Loucy (cell line): ENCODE measurements at regions not wholly inside any gene's neighbourhood (a gene's known extent, or its start where the extent isn't known, plus 50 kb on each side); places are given as distances from the start of the nearest gene placed in this dataset.

Source experiments
- CTCF ChIP-seq: fragments of 200-600 bp; sonication (generic); conservative IDR thresholded peaks from 2 replicates; pipeline ENCODE4 v1.5.1; 2014; ENCODE audit warnings: mild to moderate bottlenecking, antibody characterized with exemption, low read length
- EZH2phosphoT487 ChIP-seq: fragments of 200-600 bp; IDR thresholded peaks from 2 replicates; pipeline ENCODE4 v1.6.1; 2018; ENCODE audit warnings: antibody characterized with exemption, mild to moderate bottlenecking, moderate library complexity, borderline replicate concordance

- TF ChIP-seq CTCF, result no peak
- TF ChIP-seq EZH2phosphoT487, result no peak
Measured at GRCh38 chr3:7820969-7821368, 680.7 kb upstream of the LMCD1 start.
